ENCODE measurements at regions not wholly inside any gene's neighbourhood (a gene's known extent, or its start where the extent isn't known, plus 50 kb on each side); places are given as distances from the start of the nearest gene placed in this dataset.
"Not testable (repeated sequence)": the region's sequence is repeated elsewhere in the genome, so short reads cannot be mapped to it uniquely, and the experiment has no call there.

DNA sequence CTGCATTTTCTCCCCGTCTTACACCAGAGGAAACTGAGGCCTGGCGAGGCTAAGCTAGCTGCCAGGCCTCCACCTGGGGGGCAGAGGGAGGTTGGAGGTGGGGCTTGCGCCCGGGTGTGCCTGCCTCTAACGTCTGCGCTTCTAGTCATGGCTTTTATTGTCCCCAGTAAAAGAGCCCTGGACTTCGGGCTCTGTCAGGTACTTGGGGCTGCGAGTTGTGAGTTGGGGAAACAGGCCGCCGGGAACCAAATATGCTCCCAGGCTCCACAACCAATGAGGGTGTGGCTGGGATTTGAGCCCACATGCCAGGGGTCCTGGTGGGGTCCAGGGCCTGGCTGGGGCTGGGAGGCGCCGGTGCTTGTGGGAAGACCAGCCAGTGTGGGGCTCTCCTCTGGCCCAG, 57.4 kb upstream of the NOTCH1 start:
- Mint-ChIP-seq H3K9me3 (no peaks in the 10 kb centered on the region), H3K4me3 (no peak overlapping the region), H3K4me1 (peaks cover 0 to 2% (median 0%) of the 10 kb centered on the region in 3 donors), H3K27ac (no peak overlapping the region), H3K27me3 (peaks cover 5 to 38% of the 10 kb centered on the region in 2 donors), H3K36me3 (no peaks in the 10 kb centered on the region)
- ChIA-PET POLR2A (no interaction called here), CTCF (no interaction called here)
- Histone ChIP-seq H3K4me1 (ENCODE audit: control insufficient read depth in 1 of 2, extremely low read depth in 1 of 2, insufficient read depth in 2 of 2, low read length in 2 of 2) (peaks cover 3 to 22% of the 10 kb centered on the region in 2 experiments), H3K4me3 (ENCODE audit: control insufficient read depth in 1 of 2, extremely low read depth in 1 of 2, low read length in 1 of 2) (no peak overlapping the region), H3K36me3 (ENCODE audit: control insufficient read depth in 2 of 2, extremely low read depth in 1 of 2, insufficient read depth in 1 of 2, low read length in 1 of 2) (no peaks in the 10 kb centered on the region), H3K27me3 (replicated peaks in 1 of 2; ENCODE audit: control insufficient read depth in 2 of 2, extremely low read depth in 1 of 2, insufficient read depth in 2 of 2, low read length in 1 of 2) (peaks cover 0 to 86% of the 10 kb centered on the region in 2 experiments), H3K9me3 (no peaks in the 10 kb centered on the region), H3K27ac (ENCODE audit: low read length) (no peak overlapping the region)
- DNase-seq (no peak), ATAC-seq (replicated peaks in 1 of 4) (no peak)
- 86% methylated on average over 9 of the region's 12 CpGs for WGBS (ENCODE audit: insufficient coverage)

- peaks cover 5 to 36% of the 10 kb centered on the region in 2 donors for H3K27me3 Mint-ChIP-seq
- CTCF ChIA-PET = no interaction called here
- ATAC-seq (replicated peaks in 1 of 4) = no peak
These were observed 56.5 kb upstream of the NOTCH1 start for GRCh38 chr9:136602193-136602885.

DNA sequence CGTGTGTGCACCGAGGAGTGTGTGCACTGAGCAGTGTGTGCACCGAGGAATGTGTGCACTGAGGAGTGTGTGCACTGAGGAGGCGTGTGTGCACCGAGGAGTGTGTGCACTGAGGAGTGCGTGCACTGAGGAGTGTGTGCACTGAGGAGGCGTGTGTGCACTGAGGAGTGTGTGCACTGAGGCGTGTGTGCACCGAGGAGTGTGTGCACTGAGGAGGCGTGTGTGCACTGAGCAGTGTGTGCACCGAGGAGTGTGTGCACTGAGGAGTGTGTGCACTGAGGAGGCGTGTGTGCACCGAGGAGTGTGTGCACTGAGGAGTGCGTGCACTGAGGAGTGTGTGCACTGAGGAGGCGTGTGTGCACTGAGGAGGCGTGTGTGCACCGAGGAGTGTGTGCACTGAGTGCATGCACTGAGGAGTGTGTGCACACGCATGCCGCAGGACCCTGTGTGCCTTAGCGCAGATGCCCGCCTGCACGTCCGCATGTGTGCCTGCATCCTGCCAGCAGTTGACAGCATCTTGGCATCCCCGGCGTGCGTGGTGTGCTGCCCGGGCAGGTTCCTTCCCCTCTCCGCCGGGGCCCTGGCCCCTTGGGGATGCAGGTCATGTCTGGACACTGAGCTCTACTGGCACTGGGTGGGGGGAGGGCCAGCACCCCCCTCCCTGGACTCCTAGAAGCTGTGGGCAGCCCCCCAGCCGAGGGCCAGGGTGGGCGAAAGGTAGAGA, 55.6 kb upstream of the NOTCH1 start:
- Histone ChIP-seq H3K4me1 (ENCODE audit: control insufficient read depth in 1 of 2, extremely low read depth in 1 of 2, insufficient read depth in 2 of 2, low read length in 2 of 2) (peaks cover 3 to 22% of the 10 kb centered on the region in 2 experiments), H3K27me3 (replicated peaks in 1 of 2; ENCODE audit: control insufficient read depth in 2 of 2, extremely low read depth in 1 of 2, insufficient read depth in 2 of 2, low read length in 1 of 2) (peaks cover 0 to 88% of the 10 kb centered on the region in 2 experiments)
- DNase-seq; H3K27ac ChIP-seq (ENCODE audit: low read length); H3K27ac Mint-ChIP-seq; POLR2A ChIA-PET; H3K36me3 ChIP-seq (ENCODE audit: control insufficient read depth in 2 of 2, extremely low read depth in 1 of 2, insufficient read depth in 1 of 2, low read length in 1 of 2); H3K4me3 Mint-ChIP-seq; H3K9me3 ChIP-seq; H3K4me1 Mint-ChIP-seq; H3K4me3 ChIP-seq (ENCODE audit: control insufficient read depth in 1 of 2, extremely low read depth in 1 of 2, low read length in 1 of 2); CTCF ChIA-PET; H3K36me3 Mint-ChIP-seq; H3K9me3 Mint-ChIP-seq; ATAC-seq (replicated peaks in 1 of 4): not testable (repeated sequence)
- 92% methylated on average over 23 of the region's 31 CpGs for WGBS (ENCODE audit: insufficient coverage)
- peaks cover 5 to 37% of the 10 kb centered on the region in 2 donors for H3K27me3 Mint-ChIP-seq

More at GRCh38 chr9:136602193-136602885, 56.5 kb upstream of the NOTCH1 start:
- no peak overlapping the region for H3K27ac Mint-ChIP-seq
- no peaks in the 10 kb centered on the region for H3K36me3 Mint-ChIP-seq
- Histone ChIP-seq H3K36me3 (ENCODE audit: control insufficient read depth in 2 of 2, extremely low read depth in 1 of 2, insufficient read depth in 1 of 2, low read length in 1 of 2) (no peaks in the 10 kb centered on the region), H3K4me3 (ENCODE audit: control insufficient read depth in 1 of 2, extremely low read depth in 1 of 2, low read length in 1 of 2) (no peak overlapping the region), H3K4me1 (ENCODE audit: control insufficient read depth in 1 of 2, extremely low read depth in 1 of 2, insufficient read depth in 2 of 2, low read length in 2 of 2) (peaks cover 3 to 22% of the 10 kb centered on the region in 2 experiments), H3K27ac (ENCODE audit: low read length) (no peak overlapping the region), H3K27me3 (replicated peaks in 1 of 2; ENCODE audit: control insufficient read depth in 2 of 2, extremely low read depth in 1 of 2, insufficient read depth in 2 of 2, low read length in 1 of 2) (peaks cover 0 to 88% of the 10 kb centered on the region in 2 experiments), H3K9me3 (no peaks in the 10 kb centered on the region)
- WGBS (ENCODE audit: insufficient coverage) = 30% methylated on average over 13 of the region's 28 CpGs
- POLR2A ChIA-PET = no interaction called here
- no peak for DNase-seq
- H3K4me1 Mint-ChIP-seq = peaks cover 0 to 2% (median 0%) of the 10 kb centered on the region in 3 donors
- no peak overlapping the region for H3K4me3 Mint-ChIP-seq
- H3K9me3 Mint-ChIP-seq = no peaks in the 10 kb centered on the region

DNA sequence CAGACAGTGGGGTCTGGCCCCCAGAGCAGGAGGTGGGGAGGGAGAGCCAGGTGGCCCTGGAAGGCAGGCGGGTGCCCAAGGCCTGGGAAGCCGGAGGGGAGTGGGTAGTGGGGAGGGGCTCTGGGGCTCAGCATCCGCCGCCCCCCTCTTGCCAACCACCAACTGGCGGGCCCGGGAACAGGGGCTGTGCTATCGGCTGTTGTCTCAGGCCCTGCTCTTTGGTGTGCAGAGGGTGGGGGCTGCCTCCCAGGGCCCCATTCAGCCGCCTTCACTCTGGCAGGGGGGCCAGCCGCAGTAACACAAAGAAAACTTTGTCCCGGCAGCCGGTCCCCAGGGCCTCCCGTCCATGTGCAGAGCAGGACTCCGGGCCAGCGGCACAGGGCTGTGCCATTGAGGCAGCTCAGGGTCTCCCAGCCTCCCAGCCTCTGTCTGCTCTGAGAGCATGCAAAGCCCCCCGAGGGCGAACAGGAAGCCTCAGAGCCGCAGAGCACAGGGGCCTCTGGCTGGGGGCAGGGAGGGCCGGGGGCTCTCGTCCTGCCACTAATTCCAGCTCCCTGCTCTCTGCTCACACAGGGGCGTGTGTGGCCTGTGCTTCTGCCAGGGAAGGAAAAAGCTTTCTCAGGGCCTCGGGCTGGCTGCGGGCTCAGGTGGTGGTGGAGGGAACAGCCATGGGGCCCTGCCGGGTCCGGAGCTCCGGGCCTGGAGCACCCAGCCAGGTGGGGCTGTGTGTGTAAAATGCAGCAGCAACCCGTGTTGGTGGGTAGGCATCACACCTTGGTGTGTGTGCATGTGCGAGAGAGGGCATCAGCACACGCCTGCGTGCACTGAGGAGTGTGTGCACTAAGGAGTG, 54.2 kb upstream of the NOTCH1 start:
- no peak overlapping the region for H3K27ac ChIP-seq (ENCODE audit: low read length)
- CTCF ChIA-PET = no interaction called here
- H3K4me3 ChIP-seq (ENCODE audit: control insufficient read depth in 1 of 2, extremely low read depth in 1 of 2, low read length in 1 of 2) = no peak overlapping the region
- peaks cover 0 to 83% of the 10 kb centered on the region in 2 experiments for H3K27me3 ChIP-seq (replicated peaks in 1 of 2; ENCODE audit: control insufficient read depth in 2 of 2, extremely low read depth in 1 of 2, insufficient read depth in 2 of 2, low read length in 1 of 2)
- POLR2A ChIA-PET = interaction anchor here in 1 of 2 donors (0.6 kb wide), 1 partner anchor 54 kb away, joined by 5 read pairs; no protein-coding TSS in a partner anchor
- 32% methylated on average over 16 of the region's 29 CpGs for WGBS (ENCODE audit: insufficient coverage)
- H3K4me1 ChIP-seq (ENCODE audit: control insufficient read depth in 1 of 2, extremely low read depth in 1 of 2, insufficient read depth in 2 of 2, low read length in 2 of 2) = peaks cover 3 to 22% of the 10 kb centered on the region in 2 experiments
- DNase-seq (no peak), ATAC-seq (replicated peaks in 1 of 4) (no peak)
- H3K36me3 Mint-ChIP-seq = no peaks in the 10 kb centered on the region
- H3K27ac Mint-ChIP-seq = no peak overlapping the region
- H3K4me1 Mint-ChIP-seq = peaks cover 0 to 2% (median 0%) of the 10 kb centered on the region in 3 donors
- no peaks in the 10 kb centered on the region for H3K36me3 ChIP-seq (ENCODE audit: control insufficient read depth in 2 of 2, extremely low read depth in 1 of 2, insufficient read depth in 1 of 2, low read length in 1 of 2)
- no peaks in the 10 kb centered on the region for H3K9me3 Mint-ChIP-seq
- H3K4me3 Mint-ChIP-seq = no peak overlapping the region
- H3K9me3 ChIP-seq = no peaks in the 10 kb centered on the region
- peaks cover 0 to 29% of the 10 kb centered on the region in 2 donors for H3K27me3 Mint-ChIP-seq

DNA sequence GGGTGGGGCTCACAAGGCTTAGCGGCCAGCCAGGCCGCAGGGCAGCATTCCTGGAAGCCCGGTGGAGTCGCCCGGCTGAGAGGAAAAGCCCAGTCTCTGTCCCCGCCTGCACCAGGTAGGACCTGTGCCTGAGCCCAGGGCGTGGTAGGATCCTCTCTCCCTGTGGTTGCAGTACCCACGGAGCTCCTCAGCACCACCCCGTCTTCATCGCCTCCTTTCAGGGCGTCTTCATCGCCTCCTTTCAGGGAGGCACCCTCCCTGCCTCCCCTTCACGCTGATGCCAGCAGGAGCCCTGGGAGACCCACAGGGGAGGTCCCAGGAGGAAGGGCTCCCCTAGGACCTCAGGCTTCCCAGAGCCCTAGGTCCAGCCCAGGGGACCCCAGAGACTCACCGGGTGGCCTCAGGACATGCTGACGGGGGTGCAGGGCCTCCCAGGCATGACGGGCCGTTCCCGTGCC, 53.3 kb upstream of the NOTCH1 start:
- Mint-ChIP-seq H3K9me3 (no peaks in the 10 kb centered on the region), H3K27me3 (peaks cover 5 to 29% of the 10 kb centered on the region in 2 donors), H3K27ac (no peak overlapping the region), H3K4me3 (no peak overlapping the region), H3K36me3 (no peaks in the 10 kb centered on the region), H3K4me1 (peaks cover 0 to 2% (median 0%) of the 10 kb centered on the region in 3 donors)
- ChIA-PET CTCF (no interaction called here), POLR2A (no interaction called here)
- 79% methylated on average over 6 of the region's 18 CpGs for WGBS (ENCODE audit: insufficient coverage)
- no peak overlapping the region for H3K4me3 ChIP-seq (ENCODE audit: control insufficient read depth in 1 of 2, extremely low read depth in 1 of 2, low read length in 1 of 2)
- no peaks in the 10 kb centered on the region for H3K9me3 ChIP-seq
- peaks cover 0 to 81% of the 10 kb centered on the region in 2 experiments for H3K27me3 ChIP-seq (replicated peaks in 1 of 2; ENCODE audit: control insufficient read depth in 2 of 2, extremely low read depth in 1 of 2, insufficient read depth in 2 of 2, low read length in 1 of 2)
- H3K36me3 ChIP-seq (ENCODE audit: control insufficient read depth in 2 of 2, extremely low read depth in 1 of 2, insufficient read depth in 1 of 2, low read length in 1 of 2) = no peaks in the 10 kb centered on the region
- DNase-seq = no peak
- H3K27ac ChIP-seq (ENCODE audit: low read length) = no peak overlapping the region
- peaks cover 3 to 20% of the 10 kb centered on the region in 2 experiments for H3K4me1 ChIP-seq (ENCODE audit: control insufficient read depth in 1 of 2, extremely low read depth in 1 of 2, insufficient read depth in 2 of 2, low read length in 2 of 2)
- ATAC-seq (replicated peaks in 1 of 4) = no peak

GRCh38 chr9:136598390-136599073, 52.7 kb upstream of the NOTCH1 start:
- POLR2A ChIA-PET; DNase-seq; H3K4me1 Mint-ChIP-seq; CTCF ChIA-PET; ATAC-seq (replicated peaks in 1 of 4); H3K27ac ChIP-seq (ENCODE audit: low read length); H3K9me3 Mint-ChIP-seq; H3K36me3 Mint-ChIP-seq; H3K27ac Mint-ChIP-seq; H3K4me3 Mint-ChIP-seq; H3K36me3 ChIP-seq (ENCODE audit: control insufficient read depth in 2 of 2, extremely low read depth in 1 of 2, insufficient read depth in 1 of 2, low read length in 1 of 2); H3K9me3 ChIP-seq; H3K4me3 ChIP-seq (ENCODE audit: control insufficient read depth in 1 of 2, extremely low read depth in 1 of 2, low read length in 1 of 2): not testable (repeated sequence)
- peaks cover 0 to 75% of the 10 kb centered on the region in 2 experiments for H3K27me3 ChIP-seq (replicated peaks in 1 of 2; ENCODE audit: control insufficient read depth in 2 of 2, extremely low read depth in 1 of 2, insufficient read depth in 2 of 2, low read length in 1 of 2)
- WGBS (ENCODE audit: insufficient coverage) = 87% methylated on average over 7 of the region's 13 CpGs
- peaks cover 3 to 15% of the 10 kb centered on the region in 2 experiments for H3K4me1 ChIP-seq (ENCODE audit: control insufficient read depth in 1 of 2, extremely low read depth in 1 of 2, insufficient read depth in 2 of 2, low read length in 2 of 2)
- peaks cover 5 to 27% of the 10 kb centered on the region in 2 donors for H3K27me3 Mint-ChIP-seq
